H1 (cell line): ENCODE measurements at regions not wholly inside any gene's neighbourhood (a gene's known extent, or its start where the extent isn't known, plus 50 kb on each side); places are given as distances from the start of the nearest gene placed in this dataset.

Experiments used
- CHD2 ChIP-seq: IDR thresholded peaks from 2 replicates; pipeline ENCODE4 v1.6.1; 2012; ENCODE audit warnings: low read length, improper control_type of control experiment
- CTCF ChIP-seq, 3 experiments: IDR thresholded peaks; 1 replicate in 2 of 3; 2 replicates in 1 of 3; pipeline versions ENCODE4 v1.5.1 to v1.6.1; 2011; ENCODE audit warnings: low read length in 3 of 3, mild to moderate bottlenecking in 3 of 3, inconsistent platforms in 2 of 3, low read depth in 1 of 3, moderate library complexity in 1 of 3; ENCODE audit not compliant: insufficient read depth in 1 of 3; ENCODE audit errors: control extremely low read depth in 1 of 3
- EP300 ChIP-seq, 2 experiments: IDR thresholded peaks; 1 replicate in 1 of 2; 2 replicates in 1 of 2; pipeline ENCODE4 v1.6.1; 2011 to 2012; ENCODE audit warnings: low read depth in 2 of 2, low read length in 2 of 2, mild to moderate bottlenecking in 2 of 2, borderline replicate concordance in 1 of 2, inconsistent platforms in 1 of 2, moderate library complexity in 1 of 2
- KDM5A ChIP-seq: fragments of 200-600 bp; IDR thresholded peaks from 2 replicates; pipeline ENCODE4 v1.7.1; 2012; ENCODE audit warnings: mild to moderate bottlenecking, low read length, inconsistent platforms, mixed read lengths
- RAD21 ChIP-seq, 2 experiments: IDR thresholded peaks in 1 of 2; conservative IDR thresholded peaks in 1 of 2; 2 replicates each; pipeline ENCODE4 v1.6.1; 2011; ENCODE audit warnings: low read depth in 2 of 2, low read length in 2 of 2, improper control_type of control experiment in 1 of 2, inconsistent platforms in 1 of 2, mild to moderate bottlenecking in 1 of 2, moderate library complexity in 1 of 2
- SP4 ChIP-seq: IDR thresholded peaks from 2 replicates; pipeline ENCODE4 v1.6.1; 2012; ENCODE audit warnings: low read length, inconsistent platforms

DNA sequence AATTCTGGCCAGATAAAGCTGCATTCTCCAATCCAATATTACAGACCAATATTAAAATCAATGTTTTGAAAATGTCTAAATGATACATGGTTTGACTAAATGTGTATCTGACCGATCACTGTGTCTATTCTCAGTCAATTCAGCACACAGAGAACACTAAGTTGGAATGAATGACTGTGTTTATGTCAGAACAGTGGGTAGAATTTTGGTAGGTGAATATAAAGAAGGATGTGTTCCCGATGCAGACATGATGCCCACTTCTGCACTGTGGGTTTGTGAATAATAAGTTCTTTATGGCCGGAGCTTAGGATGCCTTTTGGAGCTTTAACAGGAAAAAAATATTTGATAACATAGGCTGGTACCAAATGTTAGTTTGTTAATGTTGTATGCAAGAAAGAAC lies 113.2 kb upstream of the GIMD1 start:
- TF ChIP-seq RAD21 (IDR thresholded peaks at IDR 0.05 in 1 of 2, conservative IDR thresholded peaks at IDR 0.05 in 1 of 2; ENCODE audit: low read depth in 2 of 2, low read length in 2 of 2): no peak
- TF ChIP-seq CHD2: no peak
- no peak for TF ChIP-seq SP4
- no peak for TF ChIP-seq CTCF (IDR thresholded peaks at IDR 0.05; ENCODE audit: control extremely low read depth in 1 of 3, insufficient read depth in 1 of 3, low read depth in 1 of 3, low read length in 3 of 3)
- no peak for TF ChIP-seq EP300 (IDR thresholded peaks at IDR 0.05; ENCODE audit: borderline replicate concordance in 1 of 2, low read depth in 2 of 2, low read length in 2 of 2)
- TF ChIP-seq KDM5A: no peak
